Glutamatergic neuron (in vitro differentiated cells): ENCODE measurements at regions not wholly inside any gene's neighbourhood (a gene's known extent, or its start where the extent isn't known, plus 50 kb on each side); places are given as distances from the start of the nearest gene placed in this dataset.

ENCODE experiments used
- DNase-seq: peaks from one replicate; pipeline ENCODE4 v3.0.0; 2022
- H3K27ac Mint-ChIP-seq: one replicate; pipeline ENCODE4 v1.8.0; 2020; ENCODE audit warnings: mild to moderate bottlenecking, mixed read lengths, inconsistent platforms; ENCODE audit not compliant: unreplicated experiment
- H3K27me3 Mint-ChIP-seq: one replicate; pipeline ENCODE4 v1.8.0; 2020; ENCODE audit warnings: mild to moderate bottlenecking, moderate library complexity, mixed read lengths, inconsistent platforms; ENCODE audit not compliant: unreplicated experiment
- H3K36me3 Mint-ChIP-seq: one replicate; pipeline ENCODE4 v1.8.0; 2020; ENCODE audit warnings: mild to moderate bottlenecking, mixed read lengths, inconsistent platforms; ENCODE audit not compliant: unreplicated experiment
- H3K4me1 Mint-ChIP-seq: one replicate; pipeline ENCODE4 v1.8.0; 2020; ENCODE audit warnings: mild to moderate bottlenecking, low read depth, mixed read lengths, inconsistent platforms; ENCODE audit not compliant: unreplicated experiment
- H3K4me3 Mint-ChIP-seq: one replicate; pipeline ENCODE4 v1.8.0; 2020; ENCODE audit warnings: mild to moderate bottlenecking, mixed read lengths, inconsistent platforms; ENCODE audit not compliant: unreplicated experiment
- H3K9me3 Mint-ChIP-seq: one replicate; pipeline ENCODE4 v1.8.0; 2020; ENCODE audit warnings: mild to moderate bottlenecking, moderate library complexity, mixed read lengths, inconsistent platforms; ENCODE audit not compliant: unreplicated experiment
- CTCF ChIP-seq: fragments of 200-600 bp; sonication (generic); IDR thresholded peaks from one replicate; pipeline ENCODE4 v1.5.0; 2021; ENCODE audit not compliant: partially characterized antibody, unreplicated experiment

GRCh38 chr18:34457761-34458160 is 233.0 kb upstream of the NOL4 start:
- Mint-ChIP-seq H3K9me3 (peaks cover 1% of the 10 kb centered on the region), H3K27ac (no peak overlapping the region)
- no peak for DNase-seq

DNA sequence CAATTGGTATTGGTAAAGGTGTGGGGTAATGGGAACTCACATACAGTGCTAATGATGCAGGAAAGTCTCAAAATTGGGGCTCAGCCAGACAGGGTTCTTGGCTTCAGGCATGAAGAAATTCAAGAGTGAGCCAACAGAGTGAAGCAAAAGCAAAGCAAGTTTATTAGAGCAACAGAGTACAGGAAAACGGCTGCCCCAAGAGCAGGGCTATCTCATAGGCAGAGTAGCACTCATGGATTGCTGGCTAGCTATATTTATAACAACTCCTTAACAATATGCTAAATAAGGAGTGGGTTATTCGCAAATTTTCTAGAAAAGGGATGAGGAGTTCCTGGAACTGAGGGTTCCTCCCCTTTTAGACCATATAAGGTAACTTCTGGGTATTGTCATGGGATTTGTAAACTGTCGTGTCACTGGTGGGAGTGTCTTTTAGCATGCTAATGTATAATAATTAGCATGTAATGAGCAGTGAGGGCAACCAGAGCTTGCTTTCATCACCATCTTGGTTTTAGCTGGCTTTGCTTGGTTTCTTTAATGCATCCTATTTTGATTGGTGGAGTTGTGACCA is 233.8 kb upstream of the NOL4 start:
- H3K9me3 Mint-ChIP-seq, result peaks cover 1% of the 10 kb centered on the region
- H3K36me3 Mint-ChIP-seq, result peaks cover 4% of the 10 kb centered on the region
- TF ChIP-seq CTCF, result no peak
- no peak overlapping the region for H3K27ac Mint-ChIP-seq
- no peaks in the 10 kb centered on the region for H3K4me1 Mint-ChIP-seq
- no peaks in the 10 kb centered on the region for H3K27me3 Mint-ChIP-seq
- no peak for DNase-seq
- no peak overlapping the region for H3K4me3 Mint-ChIP-seq

More at GRCh38 chr18:34457761-34458160, 233.0 kb upstream of the NOL4 start:
- Mint-ChIP-seq H3K4me3 (no peak overlapping the region), H3K27me3 (no peaks in the 10 kb centered on the region), H3K4me1 (no peaks in the 10 kb centered on the region), H3K36me3 (peaks cover 4% of the 10 kb centered on the region)
- no peak for TF ChIP-seq CTCF

DNA sequence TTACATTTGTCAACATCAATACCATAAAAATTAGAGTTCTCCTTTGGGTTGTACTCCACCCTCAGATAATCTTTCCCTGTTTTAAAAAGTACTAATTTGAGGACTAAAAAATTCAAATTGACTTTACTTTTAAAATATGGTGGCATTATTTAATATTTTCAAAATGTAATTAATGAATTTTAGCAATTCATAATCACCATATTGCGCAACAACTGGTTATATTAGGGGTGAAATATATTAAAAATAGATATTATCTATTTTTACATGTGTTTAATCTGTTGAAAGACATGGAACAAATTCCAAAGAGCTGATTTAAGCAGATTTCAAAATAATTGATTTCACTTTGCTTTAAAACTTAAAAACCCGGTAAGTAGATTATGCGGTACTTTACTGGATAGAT is 236.6 kb upstream of the NOL4 start:
- Mint-ChIP-seq H3K27ac (no peak overlapping the region), H3K9me3 (no peaks in the 10 kb centered on the region), H3K36me3 (peaks cover 4% of the 10 kb centered on the region), H3K4me3 (no peak overlapping the region), H3K27me3 (no peaks in the 10 kb centered on the region), H3K4me1 (no peaks in the 10 kb centered on the region)
- no peak for DNase-seq
- no peak for TF ChIP-seq CTCF

- no peak overlapping the region for H3K4me3 Mint-ChIP-seq
- no peaks in the 10 kb centered on the region for H3K36me3 Mint-ChIP-seq
- H3K27me3 Mint-ChIP-seq, result no peaks in the 10 kb centered on the region
- H3K9me3 Mint-ChIP-seq, result no peaks in the 10 kb centered on the region
- DNase-seq, result no peak
- TF ChIP-seq CTCF, result no peak
- H3K27ac Mint-ChIP-seq, result no peak overlapping the region
- no peaks in the 10 kb centered on the region for H3K4me1 Mint-ChIP-seq
These were observed 242.3 kb upstream of the NOL4 start for GRCh38 chr18:34467058-34467457.

GRCh38 chr18:34480162-34480700 is 229.9 kb upstream of the DTNA start:
- Mint-ChIP-seq H3K9me3 (no peaks in the 10 kb centered on the region), H3K4me1 (no peaks in the 10 kb centered on the region), H3K36me3 (no peaks in the 10 kb centered on the region), H3K27ac (no peak overlapping the region), H3K27me3 (no peaks in the 10 kb centered on the region), H3K4me3 (no peak overlapping the region)
- no peak for DNase-seq
- TF ChIP-seq CTCF, result no peak
